ENCODE measurements at regions not wholly inside any gene's neighbourhood (a gene's known extent, or its start where the extent isn't known, plus 50 kb on each side); places are given as distances from the start of the nearest gene placed in this dataset.

DNA sequence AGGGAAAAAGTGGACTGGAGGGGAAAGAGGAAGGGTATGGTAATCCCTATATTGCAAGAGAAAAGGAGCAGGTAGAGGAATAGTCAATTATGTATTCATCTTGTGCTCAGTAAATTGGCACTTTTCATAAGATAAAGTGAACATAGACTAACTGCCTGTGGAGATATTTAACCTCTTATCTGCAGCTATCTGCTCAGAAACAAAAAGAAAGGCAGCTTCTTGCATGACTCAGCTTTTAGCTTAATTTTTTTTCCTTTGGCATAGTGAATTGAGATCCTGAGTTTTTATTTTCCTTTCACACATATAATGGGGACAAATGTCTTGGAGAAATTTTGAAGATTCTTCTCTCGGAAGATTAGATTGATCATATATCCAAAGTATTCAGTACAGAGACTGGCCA, 127.6 kb upstream of the F3 start:
- no peaks in the 10 kb centered on the region for H3K4me1 ChIP-seq (ENCODE audit: control insufficient read depth, insufficient read depth, low read length)
- CTCF ChIA-PET, result no interaction called here
- no peaks in the 10 kb centered on the region for H3K9me3 ChIP-seq (ENCODE audit: control insufficient read depth, insufficient read depth, low read depth, low read length)
- H3K36me3 ChIP-seq (ENCODE audit: control insufficient read depth in 2 of 2, insufficient read depth in 1 of 2, low read length in 2 of 2), result no peaks in the 10 kb centered on the region
- POLR2A ChIA-PET, result no interaction called here
- no peak overlapping the region for H3K27ac ChIP-seq (ENCODE audit: extremely low read depth, low read depth, low read length)
- no peak for TF ChIP-seq ZNF629 (tag by site-specific recombination; IDR thresholded peaks at IDR 0.05)
- TF ChIP-seq ZNF404 (tag by site-specific recombination; IDR thresholded peaks at IDR 0.05), result no peak
- no peak overlapping the region for H3K4me3 ChIP-seq (ENCODE audit: low read depth, low read length)

DNA sequence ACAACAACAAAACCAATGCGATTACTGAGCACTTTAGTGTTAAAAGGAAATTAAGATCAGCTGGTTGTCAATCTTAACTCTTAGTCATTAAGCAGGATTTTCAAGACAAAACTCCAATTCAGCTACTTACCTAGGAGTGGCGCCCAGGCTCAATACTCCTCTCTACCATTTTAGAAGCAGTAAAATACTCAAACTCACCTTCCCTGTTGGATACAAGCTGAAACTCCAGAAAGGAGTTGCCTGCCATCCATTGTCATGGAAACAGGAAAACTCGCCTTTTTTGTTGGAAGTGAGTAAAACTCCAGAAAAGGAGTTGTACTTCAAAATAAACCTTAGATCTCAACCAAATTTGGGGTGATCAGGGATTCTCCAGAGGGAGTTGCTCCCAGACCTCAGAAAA, 127.0 kb upstream of the F3 start:
- Histone ChIP-seq H3K4me3 (ENCODE audit: low read depth, low read length) (no peak overlapping the region), H3K9me3 (ENCODE audit: control insufficient read depth, insufficient read depth, low read depth, low read length) (no peaks in the 10 kb centered on the region), H3K4me1 (ENCODE audit: control insufficient read depth, insufficient read depth, low read length) (no peaks in the 10 kb centered on the region), H3K36me3 (ENCODE audit: control insufficient read depth in 2 of 2, insufficient read depth in 1 of 2, low read length in 2 of 2) (no peaks in the 10 kb centered on the region), H3K27ac (ENCODE audit: extremely low read depth, low read depth, low read length) (no peak overlapping the region)
- CTCF ChIA-PET, result no interaction called here
- POLR2A ChIA-PET, result no interaction called here
- TF ChIP-seq ZNF311 (tag by site-specific recombination; IDR thresholded peaks at IDR 0.05; ENCODE audit: borderline replicate concordance) (no peak), ZNF626 (tag by site-specific recombination; IDR thresholded peaks at IDR 0.05) (no peak), ZNF629 (tag by site-specific recombination; IDR thresholded peaks at IDR 0.05) (no peak), ZNF112 (tag by site-specific recombination; IDR thresholded peaks at IDR 0.05) (no peak), MYNN (tag by site-specific recombination; IDR thresholded peaks at IDR 0.05; ENCODE audit: borderline replicate concordance) (no peak), ZNF549 (tag by site-specific recombination; IDR thresholded peaks at IDR 0.05) (no peak), ZBTB17 (tag by site-specific recombination; IDR thresholded peaks at IDR 0.05) (no peak), ZNF518A (tag by site-specific recombination; conservative IDR thresholded peaks at IDR 0.05; ENCODE audit: low read depth) (no peak), KLF9 (tag by site-specific recombination; IDR thresholded peaks at IDR 0.05; ENCODE audit: low read depth) (no peak), ZNF423 (tag by site-specific recombination; IDR thresholded peaks at IDR 0.05) (no peak), ZIC2 (tag by site-specific recombination; IDR thresholded peaks at IDR 0.05) (no peak), ZNF624 (tag by site-specific recombination; IDR thresholded peaks at IDR 0.05) (no peak), ZNF776 (tag by site-specific recombination; IDR thresholded peaks at IDR 0.05; ENCODE audit: borderline replicate concordance) (no peak), ZNF664 (tag by site-specific recombination; IDR thresholded peaks at IDR 0.05) (no peak), ZNF302 (tag by site-specific recombination; IDR thresholded peaks at IDR 0.05; ENCODE audit: low read depth) (no peak)
- TF ChIP-seq, protein P1, sequence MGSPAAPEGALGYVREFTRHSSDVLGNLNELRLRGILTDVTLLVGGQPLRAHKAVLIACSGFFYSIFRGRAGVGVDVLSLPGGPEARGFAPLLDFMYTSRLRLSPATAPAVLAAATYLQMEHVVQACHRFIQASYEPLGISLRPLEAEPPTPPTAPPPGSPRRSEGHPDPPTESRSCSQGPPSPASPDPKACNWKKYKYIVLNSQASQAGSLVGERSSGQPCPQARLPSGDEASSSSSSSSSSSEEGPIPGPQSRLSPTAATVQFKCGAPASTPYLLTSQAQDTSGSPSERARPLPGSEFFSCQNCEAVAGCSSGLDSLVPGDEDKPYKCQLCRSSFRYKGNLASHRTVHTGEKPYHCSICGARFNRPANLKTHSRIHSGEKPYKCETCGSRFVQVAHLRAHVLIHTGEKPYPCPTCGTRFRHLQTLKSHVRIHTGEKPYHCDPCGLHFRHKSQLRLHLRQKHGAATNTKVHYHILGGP (tag by site-specific recombination; IDR thresholded peaks at IDR 0.05), result no peak
- TF ChIP-seq, protein P2, sequence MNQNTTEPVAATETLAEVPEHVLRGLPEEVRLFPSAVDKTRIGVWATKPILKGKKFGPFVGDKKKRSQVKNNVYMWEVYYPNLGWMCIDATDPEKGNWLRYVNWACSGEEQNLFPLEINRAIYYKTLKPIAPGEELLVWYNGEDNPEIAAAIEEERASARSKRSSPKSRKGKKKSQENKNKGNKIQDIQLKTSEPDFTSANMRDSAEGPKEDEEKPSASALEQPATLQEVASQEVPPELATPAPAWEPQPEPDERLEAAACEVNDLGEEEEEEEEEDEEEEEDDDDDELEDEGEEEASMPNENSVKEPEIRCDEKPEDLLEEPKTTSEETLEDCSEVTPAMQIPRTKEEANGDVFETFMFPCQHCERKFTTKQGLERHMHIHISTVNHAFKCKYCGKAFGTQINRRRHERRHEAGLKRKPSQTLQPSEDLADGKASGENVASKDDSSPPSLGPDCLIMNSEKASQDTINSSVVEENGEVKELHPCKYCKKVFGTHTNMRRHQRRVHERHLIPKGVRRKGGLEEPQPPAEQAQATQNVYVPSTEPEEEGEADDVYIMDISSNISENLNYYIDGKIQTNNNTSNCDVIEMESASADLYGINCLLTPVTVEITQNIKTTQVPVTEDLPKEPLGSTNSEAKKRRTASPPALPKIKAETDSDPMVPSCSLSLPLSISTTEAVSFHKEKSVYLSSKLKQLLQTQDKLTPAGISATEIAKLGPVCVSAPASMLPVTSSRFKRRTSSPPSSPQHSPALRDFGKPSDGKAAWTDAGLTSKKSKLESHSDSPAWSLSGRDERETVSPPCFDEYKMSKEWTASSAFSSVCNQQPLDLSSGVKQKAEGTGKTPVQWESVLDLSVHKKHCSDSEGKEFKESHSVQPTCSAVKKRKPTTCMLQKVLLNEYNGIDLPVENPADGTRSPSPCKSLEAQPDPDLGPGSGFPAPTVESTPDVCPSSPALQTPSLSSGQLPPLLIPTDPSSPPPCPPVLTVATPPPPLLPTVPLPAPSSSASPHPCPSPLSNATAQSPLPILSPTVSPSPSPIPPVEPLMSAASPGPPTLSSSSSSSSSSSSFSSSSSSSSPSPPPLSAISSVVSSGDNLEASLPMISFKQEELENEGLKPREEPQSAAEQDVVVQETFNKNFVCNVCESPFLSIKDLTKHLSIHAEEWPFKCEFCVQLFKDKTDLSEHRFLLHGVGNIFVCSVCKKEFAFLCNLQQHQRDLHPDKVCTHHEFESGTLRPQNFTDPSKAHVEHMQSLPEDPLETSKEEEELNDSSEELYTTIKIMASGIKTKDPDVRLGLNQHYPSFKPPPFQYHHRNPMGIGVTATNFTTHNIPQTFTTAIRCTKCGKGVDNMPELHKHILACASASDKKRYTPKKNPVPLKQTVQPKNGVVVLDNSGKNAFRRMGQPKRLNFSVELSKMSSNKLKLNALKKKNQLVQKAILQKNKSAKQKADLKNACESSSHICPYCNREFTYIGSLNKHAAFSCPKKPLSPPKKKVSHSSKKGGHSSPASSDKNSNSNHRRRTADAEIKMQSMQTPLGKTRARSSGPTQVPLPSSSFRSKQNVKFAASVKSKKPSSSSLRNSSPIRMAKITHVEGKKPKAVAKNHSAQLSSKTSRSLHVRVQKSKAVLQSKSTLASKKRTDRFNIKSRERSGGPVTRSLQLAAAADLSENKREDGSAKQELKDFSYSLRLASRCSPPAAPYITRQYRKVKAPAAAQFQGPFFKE (tag by site-specific recombination; IDR thresholded peaks at IDR 0.05; ENCODE audit: borderline replicate concordance), result no peak
- TF ChIP-seq, protein P3, sequence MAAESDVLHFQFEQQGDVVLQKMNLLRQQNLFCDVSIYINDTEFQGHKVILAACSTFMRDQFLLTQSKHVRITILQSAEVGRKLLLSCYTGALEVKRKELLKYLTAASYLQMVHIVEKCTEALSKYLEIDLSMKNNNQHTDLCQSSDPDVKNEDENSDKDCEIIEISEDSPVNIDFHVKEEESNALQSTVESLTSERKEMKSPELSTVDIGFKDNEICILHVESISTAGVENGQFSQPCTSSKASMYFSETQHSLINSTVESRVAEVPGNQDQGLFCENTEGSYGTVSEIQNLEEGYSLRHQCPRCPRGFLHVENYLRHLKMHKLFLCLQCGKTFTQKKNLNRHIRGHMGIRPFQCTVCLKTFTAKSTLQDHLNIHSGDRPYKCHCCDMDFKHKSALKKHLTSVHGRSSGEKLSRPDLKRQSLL (tag by site-specific recombination; IDR thresholded peaks at IDR 0.05), result no peak
